Middle frontal gyrus (tissue), 1 donor: ENCODE measurements at regions not wholly inside any gene's neighbourhood (a gene's known extent, or its start where the extent isn't known, plus 50 kb on each side); places are given as distances from the start of the nearest gene placed in this dataset.

Experiments
- DNase-seq: peaks from one replicate; pipeline ENCODE4 v3.0.0-alpha.2; 2015; ENCODE audit warnings: low spot score; ENCODE audit errors: extremely low spot score

- DNase-seq = no peak
These were observed 118.7 kb downstream of the ZFP36L2 start for GRCh38 chr2:43107679-43108078.

GRCh38 chr2:43106559-43107527 is 119.6 kb downstream of the ZFP36L2 start:
- DNase-seq = no peak

GRCh38 chr2:43105586-43106558 is 120.5 kb downstream of the ZFP36L2 start:
- no peak for DNase-seq

GRCh38 chr2:43104763-43105162 is 121.6 kb downstream of the ZFP36L2 start:
- no peak for DNase-seq

- DNase-seq = no peak
These were observed 122.3 kb downstream of the ZFP36L2 start for GRCh38 chr2:43104106-43104505.

- no peak for DNase-seq
These were observed 123.4 kb downstream of the ZFP36L2 start for GRCh38 chr2:43103093-43103404.

- no peak for DNase-seq
These were observed 123.9 kb downstream of the ZFP36L2 start for GRCh38 chr2:43102366-43103092.

GRCh38 chr2:43101751-43102150 is 124.7 kb downstream of the ZFP36L2 start:
- DNase-seq = no peak

- DNase-seq = peak; percentile 82
These were observed 125.3 kb downstream of the ZFP36L2 start for GRCh38 chr2:43100883-43101662.

GRCh38 chr2:43100362-43100882 is 126.0 kb downstream of the ZFP36L2 start:
- no peak for DNase-seq

- no peak for DNase-seq
These were observed 126.6 kb downstream of the ZFP36L2 start for GRCh38 chr2:43099797-43100196.

GRCh38 chr2:43098539-43098938 is 127.9 kb downstream of the ZFP36L2 start:
- DNase-seq = no peak

- no peak for DNase-seq
These were observed 128.6 kb downstream of the ZFP36L2 start for GRCh38 chr2:43097644-43098408.

GRCh38 chr2:43095533-43096295 is 130.7 kb downstream of the ZFP36L2 start:
- no peak for DNase-seq

GRCh38 chr2:43092520-43093179 is 133.8 kb downstream of the ZFP36L2 start:
- DNase-seq = no peak

- no peak for DNase-seq
These were observed 136.1 kb downstream of the ZFP36L2 start for GRCh38 chr2:43090317-43090716.

- no peak for DNase-seq
These were observed 138.0 kb downstream of the ZFP36L2 start for GRCh38 chr2:43088143-43089073.
